ENCODE measurements at regions not wholly inside any gene's neighbourhood (a gene's known extent, or its start where the extent isn't known, plus 50 kb on each side); places are given as distances from the start of the nearest gene placed in this dataset.

- H3K9me3 ChIP-seq (ENCODE audit: low read length): no peaks in the 10 kb centered on the region
- H3K9me2 ChIP-seq (ENCODE audit: insufficient read depth, low read length): no peaks in the 10 kb centered on the region
- H3K9ac ChIP-seq (ENCODE audit: low read length): no peak overlapping the region
- no peak overlapping the region for H3K27ac ChIP-seq (ENCODE audit: low read length)
- no peak overlapping the region for H3K4me3 ChIP-seq (ENCODE audit: low read length)
- TF ChIP-seq POLR2AphosphoS5 (IDR thresholded peaks at IDR 0.05) (no peak), SMC3 (conservative IDR thresholded peaks at IDR 0.05; ENCODE audit: poor library complexity) (no peak)
- H3K4me2 ChIP-seq (ENCODE audit: low read length): no peak overlapping the region
- no peaks in the 10 kb centered on the region for H3K27me3 ChIP-seq (ENCODE audit: insufficient read depth, low read depth, low read length)
- H4K20me1 ChIP-seq (ENCODE audit: insufficient read depth): no peaks in the 10 kb centered on the region
- no peaks in the 10 kb centered on the region for H3K79me2 ChIP-seq (replicated peaks; ENCODE audit: insufficient read depth, low read length)
- no peaks in the 10 kb centered on the region for H3K36me3 ChIP-seq (ENCODE audit: insufficient read depth, low read length)
- H2AFZ ChIP-seq (ENCODE audit: low read depth, low read length): no peak overlapping the region
- H3F3A ChIP-seq (ENCODE audit: insufficient read depth, low read length, poor library complexity, severe bottlenecking): no peaks in the 10 kb centered on the region
Measured at GRCh38 chr11:119890466-119890865, 161.5 kb upstream of the NECTIN1 start.

DNA sequence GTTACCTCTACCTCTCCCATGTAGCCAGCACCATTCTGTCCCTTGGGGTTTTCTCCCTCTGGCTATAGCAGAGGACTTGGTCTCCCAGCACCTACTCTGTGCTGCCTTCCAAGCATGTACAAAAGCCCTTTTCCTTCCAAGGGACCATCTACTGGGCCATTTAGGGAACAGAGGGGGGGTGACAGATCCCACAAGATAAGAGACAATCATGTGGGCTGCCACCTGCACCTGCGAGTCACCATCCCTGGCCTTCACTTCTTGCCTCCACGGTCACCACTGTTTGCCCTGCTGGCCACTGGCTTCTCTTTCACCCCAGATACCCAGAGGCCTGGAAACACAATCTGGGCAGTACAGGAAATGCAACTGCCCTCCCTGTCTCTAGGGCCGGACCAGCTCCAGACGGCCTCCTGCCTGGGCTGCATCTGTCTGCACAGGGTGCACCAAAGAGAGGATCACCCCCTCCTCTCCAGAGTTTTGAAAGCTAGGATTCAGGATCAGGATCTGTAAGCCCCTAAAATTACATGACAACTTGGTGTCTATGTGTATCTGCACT lies 160.8 kb upstream of the NECTIN1 start:
- Histone ChIP-seq H4K20me1 (ENCODE audit: insufficient read depth) (no peaks in the 10 kb centered on the region), H3K9ac (ENCODE audit: low read length) (no peak overlapping the region), H3K9me3 (ENCODE audit: low read length) (no peaks in the 10 kb centered on the region), H3K79me2 (replicated peaks; ENCODE audit: insufficient read depth, low read length) (no peaks in the 10 kb centered on the region), H3K4me2 (ENCODE audit: low read length) (no peak overlapping the region), H3K4me3 (ENCODE audit: low read length) (no peak overlapping the region), H3F3A (ENCODE audit: insufficient read depth, low read length, poor library complexity, severe bottlenecking) (no peaks in the 10 kb centered on the region), H3K27me3 (ENCODE audit: insufficient read depth, low read depth, low read length) (no peaks in the 10 kb centered on the region), H2AFZ (ENCODE audit: low read depth, low read length) (no peak overlapping the region), H3K36me3 (ENCODE audit: insufficient read depth, low read length) (no peaks in the 10 kb centered on the region), H3K9me2 (ENCODE audit: insufficient read depth, low read length) (no peaks in the 10 kb centered on the region), H3K27ac (ENCODE audit: low read length) (no peak overlapping the region)
- TF ChIP-seq, protein P1, sequence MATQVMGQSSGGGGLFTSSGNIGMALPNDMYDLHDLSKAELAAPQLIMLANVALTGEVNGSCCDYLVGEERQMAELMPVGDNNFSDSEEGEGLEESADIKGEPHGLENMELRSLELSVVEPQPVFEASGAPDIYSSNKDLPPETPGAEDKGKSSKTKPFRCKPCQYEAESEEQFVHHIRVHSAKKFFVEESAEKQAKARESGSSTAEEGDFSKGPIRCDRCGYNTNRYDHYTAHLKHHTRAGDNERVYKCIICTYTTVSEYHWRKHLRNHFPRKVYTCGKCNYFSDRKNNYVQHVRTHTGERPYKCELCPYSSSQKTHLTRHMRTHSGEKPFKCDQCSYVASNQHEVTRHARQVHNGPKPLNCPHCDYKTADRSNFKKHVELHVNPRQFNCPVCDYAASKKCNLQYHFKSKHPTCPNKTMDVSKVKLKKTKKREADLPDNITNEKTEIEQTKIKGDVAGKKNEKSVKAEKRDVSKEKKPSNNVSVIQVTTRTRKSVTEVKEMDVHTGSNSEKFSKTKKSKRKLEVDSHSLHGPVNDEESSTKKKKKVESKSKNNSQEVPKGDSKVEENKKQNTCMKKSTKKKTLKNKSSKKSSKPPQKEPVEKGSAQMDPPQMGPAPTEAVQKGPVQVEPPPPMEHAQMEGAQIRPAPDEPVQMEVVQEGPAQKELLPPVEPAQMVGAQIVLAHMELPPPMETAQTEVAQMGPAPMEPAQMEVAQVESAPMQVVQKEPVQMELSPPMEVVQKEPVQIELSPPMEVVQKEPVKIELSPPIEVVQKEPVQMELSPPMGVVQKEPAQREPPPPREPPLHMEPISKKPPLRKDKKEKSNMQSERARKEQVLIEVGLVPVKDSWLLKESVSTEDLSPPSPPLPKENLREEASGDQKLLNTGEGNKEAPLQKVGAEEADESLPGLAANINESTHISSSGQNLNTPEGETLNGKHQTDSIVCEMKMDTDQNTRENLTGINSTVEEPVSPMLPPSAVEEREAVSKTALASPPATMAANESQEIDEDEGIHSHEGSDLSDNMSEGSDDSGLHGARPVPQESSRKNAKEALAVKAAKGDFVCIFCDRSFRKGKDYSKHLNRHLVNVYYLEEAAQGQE (IDR thresholded peaks at IDR 0.05; ENCODE audit: borderline replicate concordance): no peak
- TF ChIP-seq EP300 (conservative IDR thresholded peaks at IDR 0.05; ENCODE audit: poor library complexity, severe bottlenecking): no peak
- TF ChIP-seq SMC3 (conservative IDR thresholded peaks at IDR 0.05; ENCODE audit: poor library complexity): no peak
- TF ChIP-seq, protein P2, sequence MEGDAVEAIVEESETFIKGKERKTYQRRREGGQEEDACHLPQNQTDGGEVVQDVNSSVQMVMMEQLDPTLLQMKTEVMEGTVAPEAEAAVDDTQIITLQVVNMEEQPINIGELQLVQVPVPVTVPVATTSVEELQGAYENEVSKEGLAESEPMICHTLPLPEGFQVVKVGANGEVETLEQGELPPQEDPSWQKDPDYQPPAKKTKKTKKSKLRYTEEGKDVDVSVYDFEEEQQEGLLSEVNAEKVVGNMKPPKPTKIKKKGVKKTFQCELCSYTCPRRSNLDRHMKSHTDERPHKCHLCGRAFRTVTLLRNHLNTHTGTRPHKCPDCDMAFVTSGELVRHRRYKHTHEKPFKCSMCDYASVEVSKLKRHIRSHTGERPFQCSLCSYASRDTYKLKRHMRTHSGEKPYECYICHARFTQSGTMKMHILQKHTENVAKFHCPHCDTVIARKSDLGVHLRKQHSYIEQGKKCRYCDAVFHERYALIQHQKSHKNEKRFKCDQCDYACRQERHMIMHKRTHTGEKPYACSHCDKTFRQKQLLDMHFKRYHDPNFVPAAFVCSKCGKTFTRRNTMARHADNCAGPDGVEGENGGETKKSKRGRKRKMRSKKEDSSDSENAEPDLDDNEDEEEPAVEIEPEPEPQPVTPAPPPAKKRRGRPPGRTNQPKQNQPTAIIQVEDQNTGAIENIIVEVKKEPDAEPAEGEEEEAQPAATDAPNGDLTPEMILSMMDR (IDR thresholded peaks at IDR 0.05; ENCODE audit: poor library complexity, severe bottlenecking): no peak
- TF ChIP-seq TAF1 (IDR thresholded peaks at IDR 0.05; ENCODE audit: low read depth): no peak
- no peak for TF ChIP-seq EZH2 (IDR thresholded peaks at IDR 0.05; ENCODE audit: borderline replicate concordance, insufficient read depth, low read length, poor library complexity, severe bottlenecking)
- TF ChIP-seq MXI1 (conservative IDR thresholded peaks at IDR 0.05; ENCODE audit: poor library complexity, severe bottlenecking): no peak
- no peak for TF ChIP-seq RAD21 (conservative IDR thresholded peaks at IDR 0.05)
- TF ChIP-seq POLR2AphosphoS5 (IDR thresholded peaks at IDR 0.05): no peak
